ENCODE measurements at regions not wholly inside any gene's neighbourhood (a gene's known extent, or its start where the extent isn't known, plus 50 kb on each side); places are given as distances from the start of the nearest gene placed in this dataset.

- H3K4me1 ChIP-seq (ENCODE audit: insufficient read depth, low read length): no peaks in the 10 kb centered on the region
- no peak for ATAC-seq
- no peaks in the 10 kb centered on the region; a peak in 1 of 5 replicates for H3K27me3 ChIP-seq (ENCODE audit: control insufficient read depth in 1 of 2, insufficient read depth in 2 of 2, low read length in 2 of 2)
- in situ Hi-C loops (cut with HindIII; ENCODE audit: extremely low pct_ligation_motif_present, low pct_unique_long_range_greater_than_20kb) (no loop called here), intact Hi-C loops (cut with micrococcal nuclease; ENCODE audit: unreplicated experiment) (no loop called here)
- no TSS peak for BruUV-seq (replicated peaks)
- H2AFZ ChIP-seq (ENCODE audit: low read length): no peak overlapping the region
- no peaks in the 10 kb centered on the region for H4K20me1 ChIP-seq (ENCODE audit: insufficient read depth, low read length)
- FAIRE-seq: no peak
- POLR2A ChIA-PET: no interaction called here
- H3K9me3 ChIP-seq (ENCODE audit: low read length): no peaks in the 10 kb centered on the region
- DNase-seq (ENCODE audit: low spot score): no peak
- no peak for TF ChIP-seq ZNF703 (CRISPR knock-in tag; IDR thresholded peaks at IDR 0.05; ENCODE audit: borderline replicate concordance)
- no peak for TF ChIP-seq FOXA1 (IDR thresholded peaks at IDR 0.05)
- TF ChIP-seq FOXA1 (CRISPR knock-in tag; IDR thresholded peaks at IDR 0.05): peak; percentile 15; the same call in 1 of the 2 replicates
- TF ChIP-seq MAFF (IDR thresholded peaks at IDR 0.05; ENCODE audit: low read depth, low read length): peak; percentile 76
- TF ChIP-seq MAFK (conservative IDR thresholded peaks at IDR 0.05 in 1 of 2, IDR thresholded peaks at IDR 0.05 in 1 of 2; ENCODE audit: low read length in 2 of 2): peak; percentile 80 to 82
- peak; percentile 79 for TF ChIP-seq NFE2L2 (IDR thresholded peaks at IDR 0.05; ENCODE audit: low read length)
- H3K4me3 ChIP-seq (replicated peaks in 1 of 3; ENCODE audit: insufficient read depth in 1 of 3, low read depth in 2 of 3, low read length in 3 of 3): no peak overlapping the region
- H3K4me2 ChIP-seq (ENCODE audit: low read depth, low read length): no peak overlapping the region
- no peaks in the 10 kb centered on the region for H3K36me3 ChIP-seq (replicated peaks in 1 of 2; ENCODE audit: control insufficient read depth in 1 of 2, insufficient read depth in 2 of 2, low read length in 2 of 2)
- H3K79me2 ChIP-seq (ENCODE audit: insufficient read depth, low read length): no peaks in the 10 kb centered on the region
- CTCF ChIA-PET (ENCODE audit: low intra/inter-chr PET ratio, low total read pairs): no interaction called here
- H3K27ac ChIP-seq (ENCODE audit: extremely low read length, insufficient read depth, low read length): no peak overlapping the region
- 21% methylated on average over 5 of the region's 5 CpGs for WGBS (ENCODE audit: low lambda C conversion rate)
- H3K9ac ChIP-seq (ENCODE audit: insufficient read depth, low read depth, low read length): no peak overlapping the region
Measured at GRCh38 chr1:168974117-168974516, 132.4 kb upstream of the ATP1B1 start.

- no peaks in the 10 kb centered on the region for H3K36me3 ChIP-seq (replicated peaks in 1 of 2; ENCODE audit: control insufficient read depth in 1 of 2, insufficient read depth in 2 of 2, low read length in 2 of 2)
- no TSS peak for BruUV-seq (replicated peaks)
- no peak overlapping the region for H3K9ac ChIP-seq (ENCODE audit: insufficient read depth, low read depth, low read length)
- ChIA-PET POLR2A (no interaction called here), CTCF (ENCODE audit: low intra/inter-chr PET ratio, low total read pairs) (no interaction called here)
- FAIRE-seq (no peak), ATAC-seq (no peak), DNase-seq (ENCODE audit: low spot score) (no peak)
- H4K20me1 ChIP-seq (ENCODE audit: insufficient read depth, low read length): no peaks in the 10 kb centered on the region
- H3K27me3 ChIP-seq (ENCODE audit: control insufficient read depth in 1 of 2, insufficient read depth in 2 of 2, low read length in 2 of 2): no peaks in the 10 kb centered on the region; a peak in 1 of 5 replicates
- no peaks in the 10 kb centered on the region for H3K4me1 ChIP-seq (ENCODE audit: insufficient read depth, low read length)
- H3K4me3 ChIP-seq (replicated peaks in 1 of 3; ENCODE audit: insufficient read depth in 1 of 3, low read depth in 2 of 3, low read length in 3 of 3): no peak overlapping the region
- no peak overlapping the region for H3K4me2 ChIP-seq (ENCODE audit: low read depth, low read length)
- intact Hi-C loops (cut with micrococcal nuclease; ENCODE audit: unreplicated experiment): no loop called here
- in situ Hi-C loops (cut with HindIII; ENCODE audit: extremely low pct_ligation_motif_present, low pct_unique_long_range_greater_than_20kb): no loop called here
- no peak overlapping the region for H2AFZ ChIP-seq (ENCODE audit: low read length)
- no peak for TF ChIP-seq PRDM15 (CRISPR knock-in tag; IDR thresholded peaks at IDR 0.05)
- H3K9me3 ChIP-seq (ENCODE audit: low read length): no peaks in the 10 kb centered on the region
- H3K27ac ChIP-seq (ENCODE audit: extremely low read length, insufficient read depth, low read length): no peak overlapping the region
- no peaks in the 10 kb centered on the region for H3K79me2 ChIP-seq (ENCODE audit: insufficient read depth, low read length)
Measured at GRCh38 chr1:168974611-168975010, 131.9 kb upstream of the ATP1B1 start.
